HepG2 (cell line): ENCODE measurements at regions not wholly inside any gene's neighbourhood (a gene's known extent, or its start where the extent isn't known, plus 50 kb on each side); places are given as distances from the start of the nearest gene placed in this dataset.

Experiments
- ATAC-seq: fragments of 200-7000 bp; cut with Tn5 transposase; 3 replicates; pipeline ENCODE4 v1.9.1; 2020; ENCODE audit warnings: mild to moderate bottlenecking, moderate library complexity
- BruUV-seq: library from RNA; stranded (reverse); fragments of 400-500 nt; replicated peaks from 2 replicates; lab custom pipeline; 2021; lab: Mats Ljungman, UMichigan
- CTCF ChIA-PET: fragments of 300-600 bp; formaldehyde crosslinking; extraction: SDS; loops from one replicate; lab custom pipeline; 2021; ENCODE audit warnings: low total read pairs, inconsistent platforms, low intra/inter-chr PET ratio; lab: Yijun Ruan, JAX
- POLR2A ChIA-PET: fragments of 350-600 bp; sonication (Branson Sonifier 250); formaldehyde crosslinking; loops from one replicate; lab custom pipeline; 2020; ENCODE audit warnings: antibody characterized with exemption, inconsistent platforms; lab: Yijun Ruan, JAX
- DNase-seq: peaks from one replicate; pipeline ENCODE4 v3.0.0-alpha.2; 2015; ENCODE audit warnings: low spot score
- FAIRE-seq: peaks from 3 replicates; lab custom pipeline; 2011; peaks lifted over from hg19 to GRCh38; lab: Jason Lieb, UNC
- H2AFZ ChIP-seq: one replicate; pipeline ENCODE4 v1.6.1; 2011; ENCODE audit warnings: low read length, inconsistent platforms
- H3K27ac ChIP-seq: fragments of 300-600 bp; 3 replicates; pipeline ENCODE4 v1.8.0; 2011; ENCODE audit warnings: mixed run types, mild to moderate bottlenecking, mixed read lengths, low read length, inconsistent platforms; ENCODE audit not compliant: insufficient read depth; ENCODE audit errors: extremely low read length
- H3K27me3 ChIP-seq, 2 experiments: fragments of 200-600 bp in 1 of 2; 2 replicates in 1 of 2; 3 replicates in 1 of 2; pipeline versions ENCODE4 v1.6.0 to v1.8.0; 2011; ENCODE audit warnings: low read length in 2 of 2, mild to moderate bottlenecking in 2 of 2, moderate library complexity in 2 of 2, inconsistent platforms in 1 of 2; ENCODE audit not compliant: insufficient read depth in 2 of 2, control insufficient read depth in 1 of 2
- H3K36me3 ChIP-seq, 2 experiments: fragments of 200-600 bp in 1 of 2; replicated peaks in 1 of 2; 2 replicates in 1 of 2; 3 replicates in 1 of 2; pipeline versions ENCODE4 v1.5.1 to v1.8.0; 2011; ENCODE audit warnings: low read length in 2 of 2, inconsistent platforms in 1 of 2; ENCODE audit not compliant: insufficient read depth in 2 of 2, control insufficient read depth in 1 of 2
- H3K4me1 ChIP-seq: 2 replicates; pipeline ENCODE4 v1.5.1; 2012; ENCODE audit warnings: low read length, inconsistent platforms; ENCODE audit not compliant: insufficient read depth
- H3K4me2 ChIP-seq: 2 replicates; pipeline ENCODE4 v1.6.0; 2011; ENCODE audit warnings: low read depth, low read length, inconsistent platforms
- H3K4me3 ChIP-seq, 3 experiments: fragments of 200-600 bp in 1 of 3; sonication (generic), shearing (Covaris generic) in 1 of 3; replicated peaks in 1 of 3; 2 replicates each; pipeline ENCODE4 v1.5.1; 2011 to 2016; ENCODE audit warnings: low read length in 3 of 3, inconsistent platforms in 2 of 3, low read depth in 2 of 3, mild to moderate bottlenecking in 2 of 3, control low read depth in 1 of 3, mixed read lengths in 1 of 3; ENCODE audit not compliant: insufficient read depth in 1 of 3
- H3K79me2 ChIP-seq: one replicate; pipeline ENCODE4 v1.6.1; 2011; ENCODE audit warnings: low read length, inconsistent platforms; ENCODE audit not compliant: insufficient read depth
- H3K9ac ChIP-seq: 2 replicates; pipeline ENCODE4 v1.6.0; 2011; ENCODE audit warnings: mild to moderate bottlenecking, low read depth, low read length, inconsistent platforms; ENCODE audit not compliant: insufficient read depth
- H3K9me3 ChIP-seq: 2 replicates; pipeline ENCODE4 v1.5.1; 2012; ENCODE audit warnings: mild to moderate bottlenecking, low read length
- H4K20me1 ChIP-seq: 2 replicates; pipeline ENCODE4 v1.6.0; 2011; ENCODE audit warnings: inconsistent platforms, mild to moderate bottlenecking, low read length, moderate library complexity; ENCODE audit not compliant: insufficient read depth
- CBX1 ChIP-seq: IDR thresholded peaks from one replicate; pipeline ENCODE4 v1.6.1; 2016; ENCODE audit warnings: antibody characterized with exemption, low read depth
- GLI4 ChIP-seq: sonication (generic); formaldehyde crosslinking; IDR thresholded peaks from 2 replicates; pipeline ENCODE4 v1.5.1; 2020; ENCODE audit warnings: missing genetic modification reagents, mild to moderate bottlenecking, moderate library complexity, borderline replicate concordance
- HNRNPK ChIP-seq: fragments of 200-400 bp; formaldehyde crosslinking; IDR thresholded peaks from 2 replicates; pipeline ENCODE4 v1.6.1; 2018; ENCODE audit warnings: low read length, low read depth, moderate library complexity, mild to moderate bottlenecking; ENCODE audit not compliant: poor library complexity, severe bottlenecking
- JARID2 ChIP-seq: sonication (generic); formaldehyde crosslinking; IDR thresholded peaks from 2 replicates; pipeline ENCODE4 v1.8.1; 2023; ENCODE audit warnings: missing genetic modification reagents, inconsistent platforms; ENCODE audit not compliant: insufficient replicate concordance
- KDM1A ChIP-seq: IDR thresholded peaks from 2 replicates; pipeline ENCODE4 v1.6.1; 2016; ENCODE audit warnings: missing compliant biosample characterization
- MTERF4 ChIP-seq: sonication (generic); formaldehyde crosslinking; IDR thresholded peaks from 2 replicates; pipeline ENCODE4 v1.8.0; 2023; ENCODE audit warnings: mild to moderate bottlenecking, missing genetic modification reagents
- NR0B2 ChIP-seq: sonication (generic); formaldehyde crosslinking; IDR thresholded peaks from 2 replicates; pipeline ENCODE4 v1.4.0; 2020; ENCODE audit warnings: mild to moderate bottlenecking, missing genetic modification reagents
- SNAI1 ChIP-seq: sonication (generic); formaldehyde crosslinking; IDR thresholded peaks from 2 replicates; pipeline ENCODE4 v1.5.0; 2020; ENCODE audit warnings: mild to moderate bottlenecking, missing genetic modification reagents, borderline replicate concordance
- SYNCRIP ChIP-seq: fragments of 200-400 bp; formaldehyde crosslinking; IDR thresholded peaks from 2 replicates; pipeline ENCODE4 v1.6.1; 2018; ENCODE audit warnings: mild to moderate bottlenecking, low read depth, low read length; ENCODE audit not compliant: insufficient read depth
- ZBTB42 ChIP-seq: sonication (generic); formaldehyde crosslinking; IDR thresholded peaks from 2 replicates; pipeline ENCODE4 v1.5.0; 2020; ENCODE audit warnings: mild to moderate bottlenecking, missing genetic modification reagents
- ZNF234 ChIP-seq: sonication (generic); formaldehyde crosslinking; conservative IDR thresholded peaks from 2 replicates; pipeline ENCODE4 v1.5.1; 2020; ENCODE audit warnings: mild to moderate bottlenecking, missing genetic modification reagents
- ZNF251 ChIP-seq: sonication (generic); formaldehyde crosslinking; IDR thresholded peaks from 2 replicates; pipeline ENCODE4 v1.9.0; 2021; ENCODE audit warnings: mild to moderate bottlenecking, missing genetic modification reagents
- ZNF281 ChIP-seq: sonication (generic); formaldehyde crosslinking; IDR thresholded peaks from 2 replicates; pipeline ENCODE4 v1.4.0; 2020; ENCODE audit warnings: missing genetic modification reagents, borderline replicate concordance
- ZNF784 ChIP-seq: sonication (generic); formaldehyde crosslinking; IDR thresholded peaks from 2 replicates; pipeline ENCODE4 v1.5.1; 2020; ENCODE audit warnings: missing genetic modification reagents, mild to moderate bottlenecking, borderline replicate concordance
- ZSCAN21 ChIP-seq: sonication (generic); formaldehyde crosslinking; IDR thresholded peaks from 2 replicates; pipeline ENCODE4 v1.8.0; 2022; ENCODE audit warnings: mild to moderate bottlenecking, missing genetic modification reagents, moderate library complexity, borderline replicate concordance
- WGBS: methylation state at CpG from one replicate; pipeline ENCODE4 v1.1.6; 2017; ENCODE audit warnings: low lambda C conversion rate; 5-methylcytosine and 5-hydroxymethylcytosine counted together
- in situ Hi-C: cut with HindIII; loops from 2 replicates; pipeline ENCODE4 v1.10.0; 2017; ENCODE audit warnings: low pct_unique_long_range_greater_than_20kb; ENCODE audit not compliant: extremely low pct_ligation_motif_present
- intact Hi-C: fragments of 100-400 bp; cut with micrococcal nuclease; formaldehyde crosslinking; loops from one replicate; pipeline ENCODE4 v1.10.0; 2022; ENCODE audit not compliant: unreplicated experiment

- ATAC-seq (no peak), FAIRE-seq (no peak), DNase-seq (no peak)
- Histone ChIP-seq H3K27ac (no peak overlapping the region), H2AFZ (no peak overlapping the region), H3K9ac (no peak overlapping the region), H3K4me3 (no peak overlapping the region), H3K79me2 (no peaks in the 10 kb centered on the region), H3K9me3 (no peaks in the 10 kb centered on the region), H3K36me3 (no peaks in the 10 kb centered on the region), H3K4me2 (no peak overlapping the region), H3K4me1 (no peaks in the 10 kb centered on the region), H3K27me3 (peaks cover 0 to 34% of the 10 kb centered on the region in 2 experiments; a peak in 3 of 5 replicates), H4K20me1 (no peaks in the 10 kb centered on the region)
- 4% methylated on average over 2 of the region's 2 CpGs for WGBS
- intact Hi-C loops (loop anchor here (10.0 kb wide), 1 partner anchor 64 kb away; no protein-coding TSS in a partner anchor), in situ Hi-C loops (no loop called here)
- ChIA-PET CTCF (no interaction called here), POLR2A (no interaction called here)
- BruUV-seq, result no TSS peak
- TF ChIP-seq NR0B2 (CRISPR knock-in tag) (no peak), ZNF251 (CRISPR knock-in tag) (no peak), ZSCAN21 (no peak), GLI4 (CRISPR knock-in tag) (no peak), MTERF4 (CRISPR knock-in tag) (no peak), ZNF281 (CRISPR knock-in tag) (no peak), ZNF784 (CRISPR knock-in tag) (no peak), CBX1 (no peak), HNRNPK (no peak), ZNF234 (CRISPR knock-in tag) (no peak), JARID2 (CRISPR knock-in tag) (no peak), KDM1A (CRISPR knock-in tag) (no peak), SNAI1 (CRISPR knock-in tag) (no peak), ZBTB42 (CRISPR knock-in tag) (no peak), SYNCRIP (no peak)
Observed at GRCh38 chr9:84190411-84190810, 150.1 kb downstream of the SLC28A3 start.
